Testis (tissue), 2 donors: ENCODE measurements at regions not wholly inside any gene's neighbourhood (a gene's known extent, or its start where the extent isn't known, plus 50 kb on each side); places are given as distances from the start of the nearest gene placed in this dataset.

Experiments
- DNase-seq: peaks from one replicate; pipeline ENCODE4 v3.0.0-alpha.2; 2019
- H3K27ac ChIP-seq, 2 donors: fragments of 200-600 bp; sonication (generic); one replicate each; pipeline ENCODE4 v1.5.1; 2019
- H3K27me3 ChIP-seq: fragments of 200-600 bp; sonication (generic); one replicate; pipeline ENCODE4 v1.5.1; 2019
- H3K36me3 ChIP-seq: fragments of 200-600 bp; sonication (generic); one replicate; pipeline ENCODE4 v1.5.1; 2017; ENCODE audit warnings: low read depth; ENCODE audit errors: missing control alignments
- H3K4me1 ChIP-seq: fragments of 200-600 bp; sonication (generic); one replicate; pipeline ENCODE4 v1.5.1; 2019
- H3K4me3 ChIP-seq, 2 donors: fragments of 200-600 bp; sonication (generic); one replicate each; pipeline ENCODE4 v1.5.1; 2017 to 2019
- H3K9me3 ChIP-seq: fragments of 200-600 bp; sonication (generic); one replicate; pipeline ENCODE4 v1.5.1; 2017
- CTCF ChIP-seq, 3 experiments: fragments of 450-650 bp in 2 of 3; fragments of 200-600 bp in 1 of 3; sonication (generic) in 1 of 3; IDR thresholded peaks; one replicate each; pipeline ENCODE4 v1.5.1; 2016 to 2019; ENCODE audit warnings: antibody characterized with exemption in 3 of 3, mild to moderate bottlenecking in 2 of 3, moderate library complexity in 1 of 3
- POLR2A ChIP-seq: fragments of 450-650 bp; IDR thresholded peaks from one replicate; pipeline ENCODE4 v1.6.1; 2017; ENCODE audit warnings: antibody characterized with exemption, mild to moderate bottlenecking, moderate library complexity
- WGBS, 2 donors: methylation state at CpG; one replicate each; pipeline ENCODE4 v1.1.5; 2018; 5-methylcytosine and 5-hydroxymethylcytosine counted together
- intact Hi-C: fragments of 100-400 bp; cut with DNase I; formaldehyde crosslinking; loops from one replicate; pipeline ENCODE4 v1.15.1; 2023; ENCODE audit warnings: low total_unique reads

GRCh38 chr4:57633212-57633859 is 523.2 kb upstream of the IGFBP7 start:
- 62 to 73% methylated on average over 3 of the region's 3 CpGs for WGBS, 2 donors
- no peak for TF ChIP-seq POLR2A
- no peak for TF ChIP-seq CTCF (IDR thresholded peaks at IDR 0.05)
- H3K27ac ChIP-seq: no peak overlapping the region
- H3K36me3 ChIP-seq: no peaks in the 10 kb centered on the region
- H3K4me3 ChIP-seq: no peak overlapping the region
- intact Hi-C loops: no loop called here
- DNase-seq: no peak
- H3K9me3 ChIP-seq: no peaks in the 10 kb centered on the region
- H3K27me3 ChIP-seq: no peaks in the 10 kb centered on the region
- H3K4me1 ChIP-seq: no peaks in the 10 kb centered on the region

- intact Hi-C loops: no loop called here
- Histone ChIP-seq H3K9me3 (no peaks in the 10 kb centered on the region), H3K36me3 (no peaks in the 10 kb centered on the region), H3K4me3 (no peak overlapping the region), H3K27me3 (no peaks in the 10 kb centered on the region), H3K27ac (no peak overlapping the region), H3K4me1 (no peaks in the 10 kb centered on the region)
- no peak for DNase-seq
- TF ChIP-seq CTCF (IDR thresholded peaks at IDR 0.05) (no peak), POLR2A (no peak)
- 92 to 94% methylated on average over 2 of the region's 2 CpGs for WGBS, 2 donors
These were observed 522.4 kb upstream of the IGFBP7 start for GRCh38 chr4:57632564-57632963.

- no peaks in the 10 kb centered on the region for H3K36me3 ChIP-seq
- no peak overlapping the region for H3K27ac ChIP-seq
- H3K27me3 ChIP-seq: no peaks in the 10 kb centered on the region
- WGBS, 2 donors: 92 to 95% methylated on average over 4 of the region's 4 CpGs
- intact Hi-C loops: no loop called here
- TF ChIP-seq POLR2A (no peak), CTCF (IDR thresholded peaks at IDR 0.05) (no peak)
- H3K9me3 ChIP-seq: no peaks in the 10 kb centered on the region
- DNase-seq: no peak
- no peak overlapping the region for H3K4me3 ChIP-seq
- H3K4me1 ChIP-seq: no peaks in the 10 kb centered on the region
These were observed 521.0 kb upstream of the IGFBP7 start for GRCh38 chr4:57631147-57631546.

GRCh38 chr4:57628004-57628403 is 517.8 kb upstream of the IGFBP7 start:
- Histone ChIP-seq H3K27ac (no peak overlapping the region), H3K36me3 (no peaks in the 10 kb centered on the region), H3K9me3 (no peaks in the 10 kb centered on the region), H3K27me3 (no peaks in the 10 kb centered on the region), H3K4me1 (no peaks in the 10 kb centered on the region), H3K4me3 (no peak overlapping the region)
- intact Hi-C loops: no loop called here
- 69 to 71% methylated on average over 5 of the region's 5 CpGs for WGBS, 2 donors
- no peak for DNase-seq
- TF ChIP-seq CTCF (IDR thresholded peaks at IDR 0.05) (no peak), POLR2A (no peak)

- Histone ChIP-seq H3K9me3 (no peaks in the 10 kb centered on the region), H3K27ac (no peak overlapping the region), H3K36me3 (no peaks in the 10 kb centered on the region), H3K4me3 (no peak overlapping the region), H3K4me1 (no peaks in the 10 kb centered on the region), H3K27me3 (no peaks in the 10 kb centered on the region)
- no peak for TF ChIP-seq POLR2A
- no peak for TF ChIP-seq CTCF (IDR thresholded peaks at IDR 0.05)
- WGBS, 2 donors: 35 to 46% methylated on average over 5 of the region's 5 CpGs
- intact Hi-C loops: no loop called here
- DNase-seq: no peak
These were observed 504.2 kb upstream of the IGFBP7 start for GRCh38 chr4:57614257-57614932.
